ENCODE measurements at regions not wholly inside any gene's neighbourhood (a gene's known extent, or its start where the extent isn't known, plus 50 kb on each side); places are given as distances from the start of the nearest gene placed in this dataset.

- Histone ChIP-seq H3K4me3 (ENCODE audit: low read length) (no peak overlapping the region), H3K9ac (ENCODE audit: low read depth, low read length) (no peak overlapping the region), H3K27me3 (ENCODE audit: insufficient read depth, low read length) (no peaks in the 10 kb centered on the region), H3K9me3 (ENCODE audit: insufficient read depth, low read depth, low read length) (no peaks in the 10 kb centered on the region), H3K27ac (ENCODE audit: low read length) (no peak overlapping the region), H3K36me3 (ENCODE audit: insufficient read depth, low read depth, low read length) (no peaks in the 10 kb centered on the region), H3K4me1 (ENCODE audit: insufficient read depth, low read length) (no peaks in the 10 kb centered on the region)
These were observed 268.4 kb downstream of the PLK2 start for GRCh38 chr5:58191443-58191842.

DNA sequence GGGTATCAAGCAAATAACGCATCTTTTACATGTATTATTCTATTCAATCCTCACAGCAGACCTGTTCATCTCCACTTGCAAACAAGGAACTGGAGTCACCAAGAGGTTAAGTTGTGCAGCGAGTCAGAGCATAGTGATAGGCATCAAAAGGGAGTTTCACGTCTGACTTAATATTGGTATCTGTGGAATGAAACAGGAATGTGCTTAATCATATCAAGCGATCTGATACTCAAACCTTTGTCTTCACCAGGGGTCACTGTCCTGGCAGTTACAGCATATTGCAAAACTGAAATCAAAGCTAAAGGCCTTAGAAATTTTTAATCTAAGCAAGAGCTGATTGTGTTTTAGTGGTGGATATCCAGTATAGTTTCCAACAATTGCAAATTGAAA, 271.6 kb downstream of the PLK2 start:
- Histone ChIP-seq H3K4me3 (ENCODE audit: low read length) (no peak overlapping the region), H3K27ac (ENCODE audit: low read length) (no peak overlapping the region), H3K9me3 (ENCODE audit: insufficient read depth, low read depth, low read length) (no peaks in the 10 kb centered on the region), H3K27me3 (ENCODE audit: insufficient read depth, low read length) (no peaks in the 10 kb centered on the region), H3K4me1 (ENCODE audit: insufficient read depth, low read length) (no peaks in the 10 kb centered on the region), H3K36me3 (ENCODE audit: insufficient read depth, low read depth, low read length) (no peaks in the 10 kb centered on the region), H3K9ac (ENCODE audit: low read depth, low read length) (no peak overlapping the region)

- Histone ChIP-seq H3K27me3 (ENCODE audit: insufficient read depth, low read length) (no peaks in the 10 kb centered on the region), H3K4me1 (ENCODE audit: insufficient read depth, low read length) (no peaks in the 10 kb centered on the region), H3K9ac (ENCODE audit: low read depth, low read length) (no peak overlapping the region), H3K4me3 (ENCODE audit: low read length) (no peak overlapping the region), H3K9me3 (ENCODE audit: insufficient read depth, low read depth, low read length) (no peaks in the 10 kb centered on the region), H3K27ac (ENCODE audit: low read length) (no peak overlapping the region), H3K36me3 (ENCODE audit: insufficient read depth, low read depth, low read length) (no peaks in the 10 kb centered on the region)
These were observed 272.2 kb downstream of the PLK2 start for GRCh38 chr5:58187432-58188261.

DNA sequence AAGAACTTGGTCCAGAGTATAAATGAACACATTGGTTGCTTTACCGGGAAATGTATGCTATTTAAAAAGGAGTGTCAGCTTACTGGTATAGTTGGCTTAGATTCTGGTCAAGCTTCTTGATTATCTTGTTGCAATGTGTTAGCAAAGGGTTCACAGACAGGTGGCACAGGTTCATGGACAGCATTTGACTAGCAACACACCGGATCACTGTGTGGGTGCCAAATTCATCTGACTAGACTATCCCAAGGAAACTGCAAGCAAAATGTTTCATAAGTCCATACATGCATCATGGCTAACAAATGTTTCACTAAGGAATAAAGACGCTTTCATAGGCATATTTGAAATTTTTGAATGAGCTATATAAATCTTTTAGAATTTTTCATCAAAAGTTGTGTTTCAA, 274.1 kb downstream of the PLK2 start:
- H3K36me3 ChIP-seq (ENCODE audit: insufficient read depth, low read depth, low read length) = no peaks in the 10 kb centered on the region
- H3K9ac ChIP-seq (ENCODE audit: low read depth, low read length) = no peak overlapping the region
- H3K4me3 ChIP-seq (ENCODE audit: low read length) = no peak overlapping the region
- H3K4me1 ChIP-seq (ENCODE audit: insufficient read depth, low read length) = no peaks in the 10 kb centered on the region
- no peaks in the 10 kb centered on the region for H3K9me3 ChIP-seq (ENCODE audit: insufficient read depth, low read depth, low read length)
- H3K27me3 ChIP-seq (ENCODE audit: insufficient read depth, low read length) = no peaks in the 10 kb centered on the region
- no peak overlapping the region for H3K27ac ChIP-seq (ENCODE audit: low read length)

- H3K9ac ChIP-seq (ENCODE audit: low read depth, low read length) = no peak overlapping the region
- H3K9me3 ChIP-seq (ENCODE audit: insufficient read depth, low read depth, low read length) = no peaks in the 10 kb centered on the region
- H3K36me3 ChIP-seq (ENCODE audit: insufficient read depth, low read depth, low read length) = no peaks in the 10 kb centered on the region
- no peaks in the 10 kb centered on the region for H3K27me3 ChIP-seq (ENCODE audit: insufficient read depth, low read length)
- H3K4me3 ChIP-seq (ENCODE audit: low read length) = no peak overlapping the region
- no peaks in the 10 kb centered on the region for H3K4me1 ChIP-seq (ENCODE audit: insufficient read depth, low read length)
- H3K27ac ChIP-seq (ENCODE audit: low read length) = no peak overlapping the region
These were observed 274.5 kb downstream of the PLK2 start for GRCh38 chr5:58185397-58185796.

- Histone ChIP-seq H3K27me3 (ENCODE audit: insufficient read depth, low read length) (no peaks in the 10 kb centered on the region), H3K4me1 (ENCODE audit: insufficient read depth, low read length) (no peaks in the 10 kb centered on the region), H3K4me3 (ENCODE audit: low read length) (no peak overlapping the region), H3K36me3 (ENCODE audit: insufficient read depth, low read depth, low read length) (no peaks in the 10 kb centered on the region), H3K27ac (ENCODE audit: low read length) (no peak overlapping the region), H3K9me3 (ENCODE audit: insufficient read depth, low read depth, low read length) (no peaks in the 10 kb centered on the region), H3K9ac (ENCODE audit: low read depth, low read length) (no peak overlapping the region)
These were observed 275.0 kb downstream of the PLK2 start for GRCh38 chr5:58184910-58185309.

GRCh38 chr5:58183786-58184085, 276.1 kb downstream of the PLK2 start:
- no peak overlapping the region for H3K4me3 ChIP-seq (ENCODE audit: low read length)
- no peak overlapping the region for H3K9ac ChIP-seq (ENCODE audit: low read depth, low read length)
- no peaks in the 10 kb centered on the region for H3K9me3 ChIP-seq (ENCODE audit: insufficient read depth, low read depth, low read length)
- no peaks in the 10 kb centered on the region for H3K27me3 ChIP-seq (ENCODE audit: insufficient read depth, low read length)
- H3K4me1 ChIP-seq (ENCODE audit: insufficient read depth, low read length) = no peaks in the 10 kb centered on the region
- H3K27ac ChIP-seq (ENCODE audit: low read length) = no peak overlapping the region
- no peaks in the 10 kb centered on the region for H3K36me3 ChIP-seq (ENCODE audit: insufficient read depth, low read depth, low read length)

GRCh38 chr5:58183078-58183785, 276.7 kb downstream of the PLK2 start:
- H3K9me3 ChIP-seq (ENCODE audit: insufficient read depth, low read depth, low read length) = no peaks in the 10 kb centered on the region
- H3K4me3 ChIP-seq (ENCODE audit: low read length) = no peak overlapping the region
- no peak overlapping the region for H3K27ac ChIP-seq (ENCODE audit: low read length)
- no peak overlapping the region for H3K9ac ChIP-seq (ENCODE audit: low read depth, low read length)
- H3K27me3 ChIP-seq (ENCODE audit: insufficient read depth, low read length) = no peaks in the 10 kb centered on the region
- no peaks in the 10 kb centered on the region for H3K36me3 ChIP-seq (ENCODE audit: insufficient read depth, low read depth, low read length)
- no peaks in the 10 kb centered on the region for H3K4me1 ChIP-seq (ENCODE audit: insufficient read depth, low read length)

- Histone ChIP-seq H3K27me3 (ENCODE audit: insufficient read depth, low read length) (no peaks in the 10 kb centered on the region), H3K9me3 (ENCODE audit: insufficient read depth, low read depth, low read length) (no peaks in the 10 kb centered on the region), H3K36me3 (ENCODE audit: insufficient read depth, low read depth, low read length) (no peaks in the 10 kb centered on the region), H3K27ac (ENCODE audit: low read length) (no peak overlapping the region), H3K9ac (ENCODE audit: low read depth, low read length) (no peak overlapping the region), H3K4me3 (ENCODE audit: low read length) (no peak overlapping the region), H3K4me1 (ENCODE audit: insufficient read depth, low read length) (no peaks in the 10 kb centered on the region)
These were observed 277.5 kb downstream of the PLK2 start for GRCh38 chr5:58182287-58182841.

DNA sequence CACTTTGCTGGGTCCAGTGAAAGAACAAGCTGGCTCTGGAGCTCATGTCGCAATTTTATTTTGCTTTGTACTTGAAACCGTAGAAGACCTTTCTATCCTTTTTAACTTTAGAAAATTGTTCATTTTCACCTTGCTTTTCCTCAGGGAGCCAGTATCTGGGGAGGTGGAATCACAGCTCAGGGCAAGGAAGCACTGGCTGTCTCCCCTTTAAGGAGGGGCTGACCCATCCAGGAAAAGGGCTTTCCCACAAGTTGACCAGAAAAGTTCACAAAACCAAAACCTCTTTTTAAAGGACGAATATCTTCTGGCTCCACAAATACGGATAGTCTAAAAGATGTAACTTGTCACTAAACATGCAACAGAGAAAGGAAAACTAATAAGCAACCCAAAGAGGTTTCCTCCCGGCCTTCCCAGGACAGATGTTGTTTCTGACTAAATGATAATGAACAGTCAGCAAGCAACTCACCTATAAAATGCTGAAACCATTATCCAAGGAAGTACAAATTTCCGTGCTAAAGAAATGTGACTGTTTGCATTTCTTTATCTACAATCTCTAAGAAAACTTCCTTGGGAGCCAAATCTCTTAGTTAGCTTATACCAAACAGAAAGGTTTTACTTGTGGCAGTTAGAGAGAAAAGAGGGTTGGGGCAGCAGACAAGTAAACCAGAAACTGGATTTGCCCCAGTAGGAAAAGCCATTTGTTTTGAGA, 278.2 kb downstream of the PLK2 start:
- Histone ChIP-seq H3K27ac (ENCODE audit: low read length) (no peak overlapping the region), H3K4me1 (ENCODE audit: insufficient read depth, low read length) (no peaks in the 10 kb centered on the region), H3K9me3 (ENCODE audit: insufficient read depth, low read depth, low read length) (no peaks in the 10 kb centered on the region), H3K4me3 (ENCODE audit: low read length) (no peak overlapping the region), H3K36me3 (ENCODE audit: insufficient read depth, low read depth, low read length) (no peaks in the 10 kb centered on the region), H3K9ac (ENCODE audit: low read depth, low read length) (no peak overlapping the region), H3K27me3 (ENCODE audit: insufficient read depth, low read length) (no peaks in the 10 kb centered on the region)

GRCh38 chr5:58172946-58173345, 286.9 kb downstream of the PLK2 start:
- no peak overlapping the region for H3K27ac ChIP-seq (ENCODE audit: low read length)
- no peaks in the 10 kb centered on the region for H3K27me3 ChIP-seq (ENCODE audit: insufficient read depth, low read length)
- no peak overlapping the region for H3K9ac ChIP-seq (ENCODE audit: low read depth, low read length)
- no peaks in the 10 kb centered on the region for H3K9me3 ChIP-seq (ENCODE audit: insufficient read depth, low read depth, low read length)
- no peaks in the 10 kb centered on the region for H3K36me3 ChIP-seq (ENCODE audit: insufficient read depth, low read depth, low read length)
- H3K4me3 ChIP-seq (ENCODE audit: low read length) = no peak overlapping the region
- no peaks in the 10 kb centered on the region for H3K4me1 ChIP-seq (ENCODE audit: insufficient read depth, low read length)
